GM18909 (cell line): ENCODE measurements at regions not wholly inside any gene's neighbourhood (a gene's known extent, or its start where the extent isn't known, plus 50 kb on each side); places are given as distances from the start of the nearest gene placed in this dataset.
"Not testable (repeated sequence)": the region's sequence is repeated elsewhere in the genome, so short reads cannot be mapped to it uniquely, and the experiment has no call there.

Experiments
- ATAC-seq: cut with Tn5 transposase; IDR thresholded peaks from one replicate; pipeline ENCODE4 v1.9.1; 2021; ENCODE audit warnings: mild to moderate bottlenecking; ENCODE audit not compliant: unreplicated experiment, poor library complexity

DNA sequence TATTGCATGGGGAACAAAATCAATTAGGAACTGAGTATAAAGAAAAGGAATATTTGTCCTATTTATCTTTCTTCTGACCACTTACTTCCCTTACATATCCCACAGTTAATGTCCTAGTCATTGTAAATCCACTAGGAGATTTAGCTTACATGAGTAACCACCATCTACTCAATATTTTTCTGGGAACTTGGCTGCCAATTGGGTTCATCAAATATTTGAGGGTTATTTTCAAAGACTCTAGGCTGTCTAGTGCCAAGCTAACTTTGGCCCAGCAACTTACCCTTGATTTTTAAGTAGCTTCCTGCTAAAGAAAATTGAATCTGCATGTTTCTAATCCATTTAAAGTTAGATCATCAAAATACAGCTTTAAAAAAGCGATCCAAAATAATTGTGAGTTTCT lies 362.5 kb upstream of the EPHA3 start:
- ATAC-seq: no peak

DNA sequence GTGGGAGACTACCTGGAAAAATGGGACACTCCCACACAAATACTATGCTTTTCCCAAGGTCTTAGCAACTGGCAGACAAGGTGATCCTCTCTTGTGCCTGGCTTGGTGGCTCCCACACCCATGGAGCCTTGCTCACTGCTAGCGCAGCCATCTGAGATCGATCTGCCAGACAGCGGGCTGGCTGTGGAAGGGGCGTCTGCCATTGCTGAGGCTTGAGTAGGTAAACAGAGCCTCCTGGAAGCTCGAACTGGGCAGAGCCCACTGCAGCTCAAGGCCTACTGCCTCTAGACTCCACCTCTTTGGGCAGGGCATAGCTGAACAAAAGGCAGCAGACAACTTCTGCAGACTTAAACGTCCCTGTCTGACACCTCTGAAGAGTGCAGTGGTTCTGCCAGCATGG lies 360.3 kb upstream of the EPHA3 start:
- ATAC-seq: not testable (repeated sequence)

DNA sequence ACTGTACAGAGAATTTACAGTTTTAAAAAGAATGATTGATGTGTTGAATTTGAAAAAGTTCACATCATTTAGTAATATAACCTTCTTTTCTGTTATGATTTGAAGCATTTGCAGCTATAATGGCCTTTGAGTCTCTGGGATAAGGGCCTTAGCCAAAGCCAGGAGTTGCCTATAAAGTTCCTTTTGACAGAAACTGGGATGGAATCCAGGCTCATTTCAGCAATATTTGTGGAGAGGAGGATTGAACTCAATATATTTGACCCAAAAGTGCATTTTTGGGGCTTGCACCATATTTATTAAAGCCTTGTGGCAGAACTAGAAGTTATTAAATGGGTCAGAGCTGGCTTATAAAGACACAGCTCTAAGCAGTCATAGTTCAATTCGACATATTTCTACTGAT lies 348.7 kb upstream of the EPHA3 start:
- ATAC-seq: no peak

DNA sequence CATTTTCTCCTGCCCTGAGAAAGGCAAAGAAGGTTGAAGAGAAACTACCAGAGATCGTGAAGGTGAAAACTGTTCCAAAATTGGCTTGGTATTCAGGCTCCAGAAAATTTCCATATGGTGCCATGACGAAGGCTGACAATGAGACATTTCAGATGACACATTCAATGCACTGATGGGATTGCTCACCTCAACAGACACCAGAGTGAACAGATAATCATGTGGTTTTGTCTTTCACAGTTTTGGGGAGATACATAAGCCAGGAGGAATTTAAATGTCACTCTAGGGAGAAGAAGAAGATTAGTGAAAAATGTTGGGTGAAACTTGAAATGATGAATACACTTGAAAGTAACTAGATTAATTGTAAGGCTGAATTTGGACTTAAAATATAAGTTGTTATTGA lies 339.7 kb upstream of the EPHA3 start:
- ATAC-seq: no peak

DNA sequence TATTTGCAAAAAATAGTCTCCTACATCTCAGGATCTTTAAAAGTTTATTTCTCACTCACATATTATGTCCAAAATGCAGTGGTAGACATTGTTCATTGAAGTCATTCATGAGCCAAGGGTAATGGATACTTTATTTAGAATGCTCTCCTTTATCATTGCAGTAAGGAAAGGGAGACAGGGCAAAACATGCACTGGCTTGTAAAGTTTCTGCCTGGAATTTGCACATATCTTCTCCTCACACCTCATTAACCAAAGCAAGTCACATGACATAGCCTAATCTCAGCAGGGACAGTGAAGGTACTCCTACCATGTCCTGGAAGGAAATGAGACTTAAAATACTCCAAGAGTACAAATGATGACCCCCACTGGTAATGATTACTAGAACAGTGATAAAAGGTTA lies 333.7 kb upstream of the EPHA3 start:
- no peak for ATAC-seq

DNA sequence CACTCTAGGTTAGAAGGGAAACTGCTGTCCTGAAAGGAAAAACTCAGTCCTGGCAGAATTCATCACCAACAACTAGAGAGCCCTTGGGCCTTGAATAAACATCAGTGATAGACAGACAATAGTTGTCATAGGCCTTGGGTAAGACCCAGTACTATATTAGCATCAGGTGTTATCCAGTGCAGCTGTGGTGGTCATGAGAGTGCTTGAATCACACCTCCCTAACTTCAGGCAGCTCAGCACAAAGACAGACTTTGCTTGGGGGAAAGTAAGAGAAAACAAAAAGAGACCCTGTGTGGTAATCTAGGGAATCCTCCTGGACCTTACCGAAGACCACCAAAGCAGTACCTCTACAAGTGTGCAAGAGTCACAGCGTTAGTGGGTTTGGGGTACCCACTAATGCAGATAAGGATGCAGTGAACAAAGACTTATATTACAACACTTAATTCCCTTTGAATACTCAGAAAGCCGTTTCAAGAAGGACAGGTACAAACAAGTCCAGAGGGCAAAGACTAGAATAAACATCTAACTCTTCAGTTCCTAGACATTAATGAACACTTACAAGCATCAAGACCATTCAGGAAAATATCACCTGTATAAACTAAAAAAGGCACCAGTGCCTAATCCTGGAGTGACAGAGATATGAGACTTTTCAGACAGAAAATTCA lies 332.3 kb upstream of the EPHA3 start:
- no peak for ATAC-seq

DNA sequence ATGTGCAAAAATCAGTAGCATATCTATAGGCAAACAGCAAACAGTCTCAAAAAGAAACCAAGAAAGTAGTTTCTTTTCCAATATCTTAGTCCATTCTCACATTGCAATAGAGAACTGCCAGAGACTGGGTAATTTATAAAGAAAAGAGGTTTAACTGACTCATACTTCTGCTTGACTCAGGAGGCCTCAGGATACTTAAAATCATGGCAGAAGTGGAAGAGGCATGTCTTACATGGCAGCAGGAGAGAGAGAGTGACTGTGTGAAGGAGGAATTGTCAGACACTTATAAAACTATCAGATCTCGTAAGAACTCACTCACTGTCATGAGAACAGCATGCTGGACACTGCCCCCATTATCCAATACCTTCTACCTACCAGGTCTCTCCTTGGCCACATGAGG lies 327.9 kb upstream of the EPHA3 start:
- no peak for ATAC-seq

DNA sequence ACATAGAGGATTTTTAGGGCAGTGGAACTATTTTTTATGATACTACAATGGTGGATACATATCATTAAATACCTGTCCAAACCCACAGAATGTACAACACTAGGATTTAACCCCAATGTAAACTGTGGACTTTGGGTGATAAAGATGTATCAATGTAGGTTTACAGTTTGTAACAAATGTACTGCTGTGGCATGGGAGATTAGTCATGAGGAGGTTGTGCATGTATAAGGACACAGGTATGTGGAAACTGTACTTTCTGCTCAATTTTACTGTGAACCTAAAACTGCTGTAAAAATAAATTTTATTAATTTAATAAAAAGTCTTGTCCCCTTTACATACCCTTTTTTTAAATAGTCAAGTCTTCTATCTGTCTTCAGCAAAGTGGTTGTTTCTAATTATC lies 322.5 kb upstream of the EPHA3 start:
- no peak for ATAC-seq

DNA sequence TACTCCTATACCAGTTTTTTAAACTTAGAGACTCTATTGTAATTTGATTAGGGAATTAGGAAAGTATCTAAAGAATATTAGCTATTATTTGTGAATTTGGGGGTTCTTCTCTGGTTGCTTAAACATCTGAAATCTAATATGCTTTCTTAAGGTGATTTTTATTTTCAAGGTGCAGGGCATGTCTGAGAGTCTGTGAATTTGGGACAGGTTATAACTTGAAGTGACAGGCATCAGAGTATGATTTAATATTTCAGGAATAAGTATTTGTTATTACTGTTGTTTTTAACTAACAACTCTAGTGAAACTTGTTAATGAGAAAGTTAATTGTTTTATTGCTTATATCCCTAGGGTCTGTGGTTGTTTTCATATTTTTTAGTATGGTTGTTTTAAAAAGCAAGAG lies 321.6 kb upstream of the EPHA3 start:
- no peak for ATAC-seq

DNA sequence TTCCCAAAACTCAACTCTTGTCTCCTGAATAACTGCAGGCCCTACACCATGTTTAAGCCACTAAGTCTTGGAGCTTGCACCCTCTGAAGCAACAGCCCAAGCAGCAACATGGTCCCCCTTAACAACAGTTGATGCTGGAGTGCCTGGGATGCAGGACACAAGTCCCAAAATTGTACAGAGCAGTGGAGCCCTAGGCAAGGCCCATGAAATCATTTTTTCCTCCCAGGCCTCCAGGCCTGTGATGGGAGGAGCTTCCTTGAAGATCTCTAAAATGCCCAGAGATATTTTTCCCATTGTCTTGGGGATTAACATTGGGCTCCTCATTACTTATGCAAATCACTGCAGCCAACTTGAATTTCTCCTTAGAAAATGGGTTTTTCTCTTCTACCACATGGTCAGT lies 311.9 kb upstream of the EPHA3 start:
- ATAC-seq: no peak

DNA sequence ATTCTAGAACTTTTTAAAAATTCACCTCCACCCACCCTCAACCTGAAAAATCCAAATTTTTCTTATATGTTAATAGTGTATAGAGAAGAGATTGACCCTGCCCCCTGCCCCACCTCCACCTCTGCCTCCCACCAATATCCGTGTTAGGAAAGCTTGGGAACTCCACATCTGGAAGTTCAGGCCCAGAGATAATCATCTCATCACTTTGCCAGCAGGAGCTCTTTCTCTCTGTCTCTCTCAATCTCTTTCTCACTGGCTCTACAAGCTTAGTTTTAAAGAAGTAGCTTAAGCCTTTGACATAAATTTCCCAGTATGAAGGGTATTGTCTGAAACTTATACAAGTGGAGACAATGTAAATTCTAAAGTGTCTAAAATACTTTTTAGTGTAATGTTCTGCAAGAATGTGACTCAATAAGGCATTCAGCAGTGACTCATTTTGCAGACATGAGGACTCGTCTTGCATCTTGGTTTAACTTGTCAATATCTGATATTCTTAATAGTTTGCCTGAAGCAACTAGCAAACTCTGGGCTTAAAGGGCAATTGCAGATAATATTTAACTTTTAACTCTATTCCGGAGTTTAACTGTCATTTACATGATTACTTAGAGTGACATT lies 299.8 kb upstream of the EPHA3 start:
- no peak for ATAC-seq

DNA sequence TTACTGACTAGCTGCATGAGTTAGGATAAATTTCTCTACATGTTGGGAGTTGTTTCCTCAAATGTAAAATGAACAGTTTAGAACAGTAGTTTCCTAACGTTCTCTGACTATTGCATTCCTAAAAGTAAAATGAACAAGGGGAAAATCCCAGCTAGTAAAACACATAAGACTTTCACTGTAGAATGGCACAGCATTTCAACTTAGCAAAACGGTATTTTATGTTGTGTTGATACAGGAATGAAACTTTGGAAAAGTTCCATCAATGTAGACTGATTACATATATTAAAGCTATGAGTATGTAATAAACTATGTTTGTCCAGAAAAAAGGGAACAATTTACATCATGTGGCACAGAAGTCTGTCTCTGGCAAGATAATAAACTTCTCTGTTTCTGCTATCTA lies 297.4 kb upstream of the EPHA3 start:
- ATAC-seq: no peak

DNA sequence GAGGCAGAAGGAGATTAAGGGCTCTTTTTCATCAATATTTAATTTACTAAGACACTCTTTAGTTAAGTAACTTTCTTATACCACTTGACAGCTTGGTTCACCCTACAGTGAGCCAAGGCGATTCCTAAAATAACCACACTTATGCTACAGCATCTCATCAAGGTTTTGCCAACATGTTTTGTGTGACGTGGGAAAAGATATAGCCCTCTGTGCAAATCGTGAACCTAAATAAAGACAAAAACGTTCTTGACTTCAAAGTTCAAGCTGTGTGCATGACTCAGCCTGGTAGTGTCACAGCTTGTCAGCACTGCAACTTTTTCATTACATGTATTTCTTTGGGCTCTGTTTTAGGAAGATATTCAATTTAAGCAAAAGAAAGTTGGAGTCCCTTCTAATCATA lies 297.0 kb upstream of the EPHA3 start:
- ATAC-seq: no peak

DNA sequence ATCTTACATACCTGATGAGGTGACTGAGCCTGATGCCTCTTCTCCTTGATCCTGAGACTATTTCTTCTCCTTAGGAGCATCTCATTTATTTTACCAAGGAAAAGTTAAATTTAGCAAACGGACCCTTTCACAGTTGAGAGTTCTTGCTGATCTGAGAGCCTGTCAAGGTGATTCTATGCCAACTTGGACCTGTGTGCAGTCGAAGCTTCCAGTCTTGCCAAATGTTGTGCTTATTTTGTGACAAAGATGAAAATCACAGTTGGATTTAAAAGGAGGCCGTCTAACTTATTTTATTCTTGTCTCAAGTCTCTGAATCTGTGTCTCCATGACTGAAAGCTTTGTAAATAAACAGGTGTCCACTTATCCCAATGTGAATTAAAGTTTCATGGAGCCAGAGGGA lies 296.3 kb upstream of the EPHA3 start:
- no peak for ATAC-seq

DNA sequence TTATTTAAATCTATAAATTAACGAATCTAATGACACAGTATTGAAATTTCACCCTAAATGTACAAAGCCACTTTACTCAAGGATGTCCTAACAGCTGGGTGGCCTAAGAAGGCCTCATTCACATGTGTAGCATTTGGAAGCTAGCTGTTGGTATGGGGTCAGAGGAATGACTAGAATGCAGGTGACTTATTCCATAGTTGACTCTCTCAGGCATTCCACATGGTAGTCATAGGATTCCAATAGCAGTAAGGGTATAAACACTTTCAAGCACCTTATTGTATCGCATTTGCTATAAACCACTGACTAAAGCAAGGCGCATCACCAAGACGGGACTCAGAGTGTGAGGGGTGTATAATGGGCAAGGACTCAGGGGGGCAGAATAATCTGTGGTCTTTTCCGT lies 294.8 kb upstream of the EPHA3 start:
- no peak for ATAC-seq

DNA sequence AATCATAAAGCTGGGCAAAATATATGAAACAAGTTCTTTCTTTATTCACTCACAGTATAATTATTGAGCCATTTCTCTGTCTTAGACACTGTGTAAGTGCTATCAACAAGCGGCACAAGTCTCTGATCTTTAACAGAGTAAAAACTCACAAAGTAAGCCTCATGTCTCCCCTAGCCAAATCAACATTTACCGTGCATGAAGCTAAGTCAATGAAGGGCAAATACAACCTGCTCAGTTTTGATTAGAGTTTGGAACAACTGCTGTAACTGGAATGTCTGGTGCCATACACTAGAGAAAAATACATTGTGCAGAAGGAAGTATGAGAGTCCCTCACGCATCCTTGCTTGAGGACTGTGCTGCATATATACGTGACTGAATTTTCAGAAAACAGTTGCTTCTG lies 291.0 kb upstream of the EPHA3 start:
- no peak for ATAC-seq

DNA sequence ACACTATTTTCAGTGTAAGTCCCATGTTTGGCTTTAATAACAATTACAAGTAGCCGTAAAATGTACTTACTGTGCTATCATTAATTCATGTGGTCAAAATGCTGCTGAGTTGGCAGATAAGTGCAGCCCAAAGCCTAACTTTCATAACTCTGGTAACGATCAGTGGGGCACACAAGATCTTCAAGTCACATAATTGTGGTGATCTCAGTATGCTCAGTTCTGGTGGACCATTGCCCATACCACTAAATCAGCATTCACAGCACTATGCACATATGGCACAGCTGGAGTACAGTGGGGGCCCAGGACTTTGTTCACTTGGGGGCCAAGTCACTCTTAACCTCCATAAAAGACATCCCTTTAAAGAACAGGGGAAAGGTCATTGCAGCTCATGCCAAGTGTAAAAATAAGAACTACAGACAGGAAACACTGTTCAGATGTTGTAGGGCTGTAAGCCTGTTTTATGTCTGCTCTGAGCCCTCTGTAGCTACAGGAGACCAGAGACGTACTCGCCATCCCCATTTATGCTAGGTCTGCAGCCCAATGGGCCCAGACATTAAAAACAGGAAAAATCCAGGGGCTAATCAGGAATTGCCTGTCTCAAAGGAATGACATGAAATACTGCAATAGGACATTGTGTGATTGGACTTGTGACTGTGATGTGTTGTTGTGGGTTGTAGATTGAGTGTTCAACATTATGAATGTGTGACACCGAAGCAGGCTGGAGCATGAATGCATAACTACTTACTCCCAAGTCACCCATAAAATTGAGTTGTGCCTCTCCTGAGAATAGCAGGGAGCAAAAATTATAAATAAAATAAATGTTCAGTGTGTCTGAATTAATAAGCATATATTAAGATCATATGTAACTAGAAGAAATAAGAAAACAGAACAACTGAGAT lies 282.5 kb upstream of the EPHA3 start:
- no peak for ATAC-seq

DNA sequence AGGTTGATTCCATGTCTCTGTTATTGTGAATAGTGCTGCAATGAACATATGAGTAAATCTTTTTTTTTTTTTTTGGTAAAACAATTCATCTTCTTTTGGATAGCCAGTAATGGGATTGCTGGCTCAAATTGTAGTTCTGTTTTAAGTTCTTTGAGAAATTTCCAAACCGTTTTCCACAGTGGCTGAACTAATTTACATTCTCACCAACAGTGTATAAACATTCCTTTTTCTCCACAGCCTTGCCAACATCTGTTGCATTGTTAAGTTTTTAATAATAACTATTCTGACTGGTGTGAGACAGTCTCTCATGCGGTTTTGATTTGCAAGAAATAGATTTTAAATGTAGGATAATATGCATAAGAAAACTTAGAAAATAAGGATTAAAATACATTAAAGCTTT lies 279.0 kb upstream of the EPHA3 start:
- no peak for ATAC-seq

DNA sequence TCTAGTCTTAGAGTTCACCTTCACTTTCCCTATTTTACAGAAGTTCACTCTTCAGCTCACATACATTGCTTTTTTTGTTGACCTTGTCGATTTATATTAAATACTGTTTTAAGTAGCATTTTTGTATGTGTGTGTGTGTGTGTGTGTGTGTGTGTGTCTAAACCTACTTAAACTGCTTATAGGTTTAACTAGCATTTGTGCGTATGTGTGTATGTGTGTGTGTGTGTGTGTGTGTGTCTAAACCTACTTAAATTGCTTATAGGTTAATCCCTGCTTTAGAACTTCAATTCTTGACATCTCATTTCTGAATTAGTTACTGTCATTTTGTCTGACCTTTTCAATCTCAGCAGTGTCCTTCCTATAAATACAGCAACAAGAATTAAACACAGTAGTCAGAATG lies 254.8 kb upstream of the EPHA3 start:
- no peak for ATAC-seq

DNA sequence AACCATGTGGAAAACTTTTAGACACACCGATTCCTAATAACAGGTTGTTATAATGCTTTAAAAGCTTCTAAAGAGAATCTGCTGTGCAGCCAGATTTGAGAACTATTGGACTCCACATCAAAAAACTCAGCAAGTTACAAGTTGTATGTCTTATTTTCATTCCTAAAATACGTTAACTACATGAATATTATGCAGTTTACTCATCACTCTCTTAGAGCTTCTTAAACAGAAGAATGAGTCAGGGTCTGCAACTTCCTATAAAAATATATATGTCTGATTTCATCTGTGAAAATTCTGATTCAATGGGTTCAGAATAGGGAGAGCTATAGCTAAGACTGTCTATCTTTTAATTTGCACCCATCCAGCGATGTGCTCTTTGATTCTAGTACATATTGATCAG lies 244.2 kb upstream of the EPHA3 start:
- no peak for ATAC-seq

DNA sequence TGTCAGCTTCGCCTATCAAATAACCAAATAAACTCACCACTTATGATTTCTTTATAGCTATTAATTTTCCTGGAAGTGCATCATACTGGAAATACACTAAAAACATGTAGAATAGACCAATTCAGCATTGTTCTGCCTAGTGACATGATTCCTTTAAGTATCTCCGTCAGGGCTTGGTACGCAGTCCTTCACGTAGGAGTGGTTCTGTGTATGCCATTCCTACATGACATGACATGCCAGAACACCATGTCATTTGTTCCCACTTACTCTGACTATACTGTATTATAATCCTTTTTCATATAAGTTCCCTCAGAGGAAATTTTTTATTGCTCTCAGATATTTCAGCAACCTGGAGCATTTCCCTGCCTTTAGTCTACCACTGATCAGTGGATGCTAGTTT lies 230.7 kb upstream of the EPHA3 start:
- no peak for ATAC-seq

DNA sequence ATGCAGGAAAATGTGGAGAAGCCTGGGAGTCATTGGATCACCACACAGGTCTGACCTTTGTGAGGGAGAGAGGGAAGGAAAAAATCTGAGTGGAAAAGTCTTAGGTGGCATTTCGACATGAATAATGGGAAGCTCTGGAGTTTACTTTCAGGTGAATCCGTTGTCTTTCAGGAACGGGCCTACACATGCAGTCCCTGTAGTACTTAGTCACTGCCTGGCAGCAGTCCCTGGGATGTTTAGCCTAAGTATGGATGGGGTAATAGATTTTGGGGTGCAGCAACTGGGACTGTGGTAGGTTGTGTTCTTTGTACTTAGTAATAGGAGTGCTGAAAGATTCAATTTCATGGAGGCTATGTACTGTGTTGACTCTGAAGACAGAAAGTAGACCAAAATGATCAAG lies 227.5 kb upstream of the EPHA3 start:
- ATAC-seq: no peak
